ENCODE measurements at regions not wholly inside any gene's neighbourhood (a gene's known extent, or its start where the extent isn't known, plus 50 kb on each side); places are given as distances from the start of the nearest gene placed in this dataset.

DNA sequence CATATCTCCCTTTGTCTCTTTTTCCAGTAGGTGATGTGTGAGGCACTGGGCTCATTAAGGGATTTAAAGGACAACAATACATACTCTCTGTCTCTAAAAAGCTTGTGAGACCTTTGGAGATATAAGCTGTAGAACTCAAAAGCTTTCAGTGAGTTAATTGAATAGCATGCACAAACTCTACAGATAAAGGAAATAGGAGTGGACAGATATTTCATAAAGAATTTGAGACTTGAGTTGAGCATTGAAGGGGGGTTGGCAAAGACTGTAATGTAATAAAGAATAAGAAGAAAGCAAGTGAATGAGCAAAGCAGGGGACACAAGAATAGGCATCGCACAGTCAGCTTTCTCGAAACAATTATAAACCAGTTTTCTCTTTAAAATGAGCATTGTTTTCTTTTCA, 583.4 kb upstream of the DPPA4 start:
- peaks cover 14% of the 10 kb centered on the region for H3K9me3 Mint-ChIP-seq
- TF ChIP-seq ARID4B (CRISPR knock-in tag; IDR thresholded peaks at IDR 0.05; ENCODE audit: borderline replicate concordance): no peak
- TF ChIP-seq TP53 (CRISPR knock-in tag; IDR thresholded peaks at IDR 0.05): no peak
- TF ChIP-seq ZNF219 (CRISPR knock-in tag; IDR thresholded peaks at IDR 0.05; ENCODE audit: borderline replicate concordance): no peak
- H3K27ac Mint-ChIP-seq: no peak overlapping the region
- ATAC-seq (no peak), DNase-seq (ENCODE audit: low spot score) (no peak)
- ChIA-PET CTCF (no interaction called here), POLR2A (no interaction called here)
- H3K27me3 Mint-ChIP-seq (ENCODE audit: low read depth): no peaks in the 10 kb centered on the region
- H3K36me3 Mint-ChIP-seq: no peaks in the 10 kb centered on the region
- H3K4me3 Mint-ChIP-seq: no peak overlapping the region
- peaks cover 23% of the 10 kb centered on the region for H3K4me1 Mint-ChIP-seq

- POLR2A ChIA-PET: no interaction called here
Observed at GRCh38 chr3:109921509-109921908, 584.2 kb upstream of the DPPA4 start.

More at GRCh38 chr3:109921509-109921908, 584.2 kb upstream of the DPPA4 start:
- peaks cover 23% of the 10 kb centered on the region for H3K4me1 Mint-ChIP-seq
- TF ChIP-seq GRHL2 (CRISPR knock-in tag; IDR thresholded peaks at IDR 0.05; ENCODE audit: insufficient replicate concordance, severe bottlenecking): no peak
- TF ChIP-seq KAT7 (CRISPR knock-in tag; IDR thresholded peaks at IDR 0.05; ENCODE audit: borderline replicate concordance): no peak
- TF ChIP-seq CREM (CRISPR knock-in tag; IDR thresholded peaks at IDR 0.05): no peak
- TF ChIP-seq FOXJ3 (CRISPR knock-in tag; IDR thresholded peaks at IDR 0.05; ENCODE audit: borderline replicate concordance): no peak
- no peak for TF ChIP-seq PREB (CRISPR knock-in tag; IDR thresholded peaks at IDR 0.05; ENCODE audit: borderline replicate concordance)
- no peak for TF ChIP-seq ZNF138 (CRISPR knock-in tag; conservative IDR thresholded peaks at IDR 0.05)
- TF ChIP-seq, protein P1, sequence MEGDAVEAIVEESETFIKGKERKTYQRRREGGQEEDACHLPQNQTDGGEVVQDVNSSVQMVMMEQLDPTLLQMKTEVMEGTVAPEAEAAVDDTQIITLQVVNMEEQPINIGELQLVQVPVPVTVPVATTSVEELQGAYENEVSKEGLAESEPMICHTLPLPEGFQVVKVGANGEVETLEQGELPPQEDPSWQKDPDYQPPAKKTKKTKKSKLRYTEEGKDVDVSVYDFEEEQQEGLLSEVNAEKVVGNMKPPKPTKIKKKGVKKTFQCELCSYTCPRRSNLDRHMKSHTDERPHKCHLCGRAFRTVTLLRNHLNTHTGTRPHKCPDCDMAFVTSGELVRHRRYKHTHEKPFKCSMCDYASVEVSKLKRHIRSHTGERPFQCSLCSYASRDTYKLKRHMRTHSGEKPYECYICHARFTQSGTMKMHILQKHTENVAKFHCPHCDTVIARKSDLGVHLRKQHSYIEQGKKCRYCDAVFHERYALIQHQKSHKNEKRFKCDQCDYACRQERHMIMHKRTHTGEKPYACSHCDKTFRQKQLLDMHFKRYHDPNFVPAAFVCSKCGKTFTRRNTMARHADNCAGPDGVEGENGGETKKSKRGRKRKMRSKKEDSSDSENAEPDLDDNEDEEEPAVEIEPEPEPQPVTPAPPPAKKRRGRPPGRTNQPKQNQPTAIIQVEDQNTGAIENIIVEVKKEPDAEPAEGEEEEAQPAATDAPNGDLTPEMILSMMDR (IDR thresholded peaks at IDR 0.05): no peak
- TF ChIP-seq HMGA2 (CRISPR knock-in tag; IDR thresholded peaks at IDR 0.05): no peak
- no peak for TF ChIP-seq SMAD4 (CRISPR knock-in tag; IDR thresholded peaks at IDR 0.05)
- TF ChIP-seq, protein P2, sequence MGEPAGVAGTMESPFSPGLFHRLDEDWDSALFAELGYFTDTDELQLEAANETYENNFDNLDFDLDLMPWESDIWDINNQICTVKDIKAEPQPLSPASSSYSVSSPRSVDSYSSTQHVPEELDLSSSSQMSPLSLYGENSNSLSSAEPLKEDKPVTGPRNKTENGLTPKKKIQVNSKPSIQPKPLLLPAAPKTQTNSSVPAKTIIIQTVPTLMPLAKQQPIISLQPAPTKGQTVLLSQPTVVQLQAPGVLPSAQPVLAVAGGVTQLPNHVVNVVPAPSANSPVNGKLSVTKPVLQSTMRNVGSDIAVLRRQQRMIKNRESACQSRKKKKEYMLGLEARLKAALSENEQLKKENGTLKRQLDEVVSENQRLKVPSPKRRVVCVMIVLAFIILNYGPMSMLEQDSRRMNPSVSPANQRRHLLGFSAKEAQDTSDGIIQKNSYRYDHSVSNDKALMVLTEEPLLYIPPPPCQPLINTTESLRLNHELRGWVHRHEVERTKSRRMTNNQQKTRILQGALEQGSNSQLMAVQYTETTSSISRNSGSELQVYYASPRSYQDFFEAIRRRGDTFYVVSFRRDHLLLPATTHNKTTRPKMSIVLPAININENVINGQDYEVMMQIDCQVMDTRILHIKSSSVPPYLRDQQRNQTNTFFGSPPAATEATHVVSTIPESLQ (CRISPR knock-in tag; IDR thresholded peaks at IDR 0.05): no peak
- TF ChIP-seq ZNF281 (CRISPR knock-in tag; IDR thresholded peaks at IDR 0.05): no peak
- TF ChIP-seq, protein P3, sequence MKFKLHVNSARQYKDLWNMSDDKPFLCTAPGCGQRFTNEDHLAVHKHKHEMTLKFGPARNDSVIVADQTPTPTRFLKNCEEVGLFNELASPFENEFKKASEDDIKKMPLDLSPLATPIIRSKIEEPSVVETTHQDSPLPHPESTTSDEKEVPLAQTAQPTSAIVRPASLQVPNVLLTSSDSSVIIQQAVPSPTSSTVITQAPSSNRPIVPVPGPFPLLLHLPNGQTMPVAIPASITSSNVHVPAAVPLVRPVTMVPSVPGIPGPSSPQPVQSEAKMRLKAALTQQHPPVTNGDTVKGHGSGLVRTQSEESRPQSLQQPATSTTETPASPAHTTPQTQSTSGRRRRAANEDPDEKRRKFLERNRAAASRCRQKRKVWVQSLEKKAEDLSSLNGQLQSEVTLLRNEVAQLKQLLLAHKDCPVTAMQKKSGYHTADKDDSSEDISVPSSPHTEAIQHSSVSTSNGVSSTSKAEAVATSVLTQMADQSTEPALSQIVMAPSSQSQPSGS (CRISPR knock-in tag; IDR thresholded peaks at IDR 0.05; ENCODE audit: borderline replicate concordance, low read depth): no peak
- TF ChIP-seq, protein P4, sequence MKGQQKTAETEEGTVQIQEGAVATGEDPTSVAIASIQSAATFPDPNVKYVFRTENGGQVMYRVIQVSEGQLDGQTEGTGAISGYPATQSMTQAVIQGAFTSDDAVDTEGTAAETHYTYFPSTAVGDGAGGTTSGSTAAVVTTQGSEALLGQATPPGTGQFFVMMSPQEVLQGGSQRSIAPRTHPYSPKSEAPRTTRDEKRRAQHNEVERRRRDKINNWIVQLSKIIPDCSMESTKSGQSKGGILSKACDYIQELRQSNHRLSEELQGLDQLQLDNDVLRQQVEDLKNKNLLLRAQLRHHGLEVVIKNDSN (CRISPR knock-in tag; IDR thresholded peaks at IDR 0.05): no peak
- TF ChIP-seq CREB1 (CRISPR knock-in tag; IDR thresholded peaks at IDR 0.05): no peak
- no peak for TF ChIP-seq NFYB (CRISPR knock-in tag; conservative IDR thresholded peaks at IDR 0.05; ENCODE audit: low read depth)
- TF ChIP-seq ZBTB43 (CRISPR knock-in tag; IDR thresholded peaks at IDR 0.05): no peak
- TF ChIP-seq ETV6 (CRISPR knock-in tag; IDR thresholded peaks at IDR 0.05): no peak
- no peaks in the 10 kb centered on the region for H3K36me3 Mint-ChIP-seq
- CTCF ChIA-PET: no interaction called here
- no peak overlapping the region for H3K4me3 Mint-ChIP-seq
- DNase-seq (ENCODE audit: low spot score): no peak
- H3K27me3 Mint-ChIP-seq (ENCODE audit: low read depth): no peaks in the 10 kb centered on the region
- H3K9me3 Mint-ChIP-seq: peaks cover 7% of the 10 kb centered on the region
- no peak overlapping the region for H3K27ac Mint-ChIP-seq
- peak; percentile 64 for ATAC-seq

Measured in WTC11 (cell line).